ENCODE measurements at regions not wholly inside any gene's neighbourhood (a gene's known extent, or its start where the extent isn't known, plus 50 kb on each side); places are given as distances from the start of the nearest gene placed in this dataset.

DNA sequence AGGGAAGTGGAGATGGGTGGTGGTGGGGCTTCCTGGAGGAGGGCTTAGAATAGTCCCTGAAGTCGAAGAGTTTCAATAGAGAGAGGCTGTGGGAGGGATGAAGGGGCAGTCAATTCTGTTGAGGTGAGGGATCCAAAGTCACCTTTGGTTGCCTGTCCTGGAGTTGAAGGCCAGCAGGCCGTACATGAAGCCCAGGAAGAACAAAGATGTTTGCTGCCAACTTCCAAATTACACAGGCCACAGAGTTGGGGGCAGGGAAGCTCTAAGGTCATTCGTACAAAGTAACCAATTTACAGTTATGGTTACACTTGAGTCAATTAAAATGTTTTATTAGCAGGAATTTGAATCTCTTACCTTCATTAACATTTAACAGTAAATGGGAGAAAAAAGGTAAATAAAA, 77.9 kb downstream of the FOXB1 start:
- intact Hi-C loops (cut with micrococcal nuclease; ENCODE audit: unreplicated experiment) (no loop called here), in situ Hi-C loops (cut with MboI) (no loop called here)
- Histone ChIP-seq H3K4me2 (ENCODE audit: control insufficient read depth, insufficient read depth) (no peak overlapping the region), H3K27me3 (replicated peaks in 1 of 2; ENCODE audit: control insufficient read depth in 2 of 2, insufficient read depth in 2 of 2, low read length in 1 of 2) (peaks cover 0 to 3% of the 10 kb centered on the region in 2 experiments; a peak in 1 of 4 replicates), H3K36me3 (ENCODE audit: control insufficient read depth in 2 of 2, insufficient read depth in 2 of 2, low read length in 1 of 2) (no peaks in the 10 kb centered on the region), H3K79me2 (ENCODE audit: control insufficient read depth, insufficient read depth, low read length) (no peaks in the 10 kb centered on the region), H3K9me3 (replicated peaks; ENCODE audit: control insufficient read depth, insufficient read depth, low read length) (no peaks in the 10 kb centered on the region), H3K27ac (ENCODE audit: control insufficient read depth, insufficient read depth) (no peak overlapping the region), H3K4me1 (ENCODE audit: control insufficient read depth, insufficient read depth, low read length) (no peaks in the 10 kb centered on the region), H4K20me1 (ENCODE audit: control insufficient read depth, insufficient read depth) (no peaks in the 10 kb centered on the region), H2AFZ (ENCODE audit: control insufficient read depth, low read depth, low read length) (no peak overlapping the region), H3K4me3 (no peak overlapping the region), H3K9ac (ENCODE audit: control insufficient read depth, insufficient read depth, low read length) (no peak overlapping the region)
- no peak for ATAC-seq
- ChIA-PET SMC1A (ENCODE audit: uncharacterized antibody, unreplicated experiment) (no interaction called here), POLR2A (no interaction called here), RAD21 (ENCODE audit: unreplicated experiment) (no interaction called here), CTCF (no interaction called here)
- FAIRE-seq: no peak
- WGBS (ENCODE audit: insufficient coverage, insufficient replicate concordance, low lambda C conversion rate, missing lambda C conversion rate): 2% methylated on average over 3 of the region's 3 CpGs
- no TSS peak for BruUV-seq (replicated peaks)
- no peak for TF ChIP-seq USF2 (IDR thresholded peaks at IDR 0.05; ENCODE audit: borderline replicate concordance, low read depth, low read length)
- no peak for TF ChIP-seq NR2C1 (IDR thresholded peaks at IDR 0.05)
- no peak for TF ChIP-seq MTA3 (IDR thresholded peaks at IDR 0.05; ENCODE audit: borderline replicate concordance, low read length)
- TF ChIP-seq SMARCA5 (IDR thresholded peaks at IDR 0.05): no peak
- TF ChIP-seq HCFC1 (IDR thresholded peaks at IDR 0.05; ENCODE audit: low read length): no peak
- no peak for TF ChIP-seq HDAC2 (IDR thresholded peaks at IDR 0.05)
- no peak for TF ChIP-seq STAT3 (IDR thresholded peaks at IDR 0.05; ENCODE audit: low read depth, low read length)
- no peak for TF ChIP-seq ESRRA (IDR thresholded peaks at IDR 0.05; ENCODE audit: low read length)
- TF ChIP-seq TCF12 (IDR thresholded peaks at IDR 0.05; ENCODE audit: low read depth, low read length): no peak
- TF ChIP-seq CBX3 (IDR thresholded peaks at IDR 0.05; ENCODE audit: borderline replicate concordance, low read depth): no peak
- TF ChIP-seq CBX5 (IDR thresholded peaks at IDR 0.05; ENCODE audit: low read depth): no peak
- no peak for TF ChIP-seq NFIC (IDR thresholded peaks at IDR 0.05; ENCODE audit: low read depth, low read length)
- TF ChIP-seq SIX5 (IDR thresholded peaks at IDR 0.05; ENCODE audit: low read depth, low read length, severe bottlenecking): no peak
- TF ChIP-seq ZBED1 (IDR thresholded peaks at IDR 0.05; ENCODE audit: borderline replicate concordance): no peak
- no peak for TF ChIP-seq YBX1 (IDR thresholded peaks at IDR 0.05)
- no peak for TF ChIP-seq BCL11A (IDR thresholded peaks at IDR 0.05; ENCODE audit: low read depth, low read length)
- no peak for DNase-seq (ENCODE audit: low read depth, low spot score)

All from GM12878 (cell line).